GM10266 (cell line): ENCODE measurements at regions not wholly inside any gene's neighbourhood (a gene's known extent, or its start where the extent isn't known, plus 50 kb on each side); places are given as distances from the start of the nearest gene placed in this dataset.

Experiments
- DNase-seq: peaks from one replicate; pipeline ENCODE4 v3.0.0; 2012; ENCODE audit errors: extremely low spot score
- CTCF ChIP-seq: IDR thresholded peaks from 2 replicates; pipeline ENCODE4 v1.5.1; 2012; ENCODE audit warnings: mild to moderate bottlenecking, low read depth; ENCODE audit not compliant: control insufficient read depth, insufficient read depth; ENCODE audit errors: missing control alignments

- no peak for DNase-seq
- no peak for TF ChIP-seq CTCF
Observed at GRCh38 chr2:58875436-58875835, 634.3 kb upstream of the FANCL start.

- no peak for TF ChIP-seq CTCF
- no peak for DNase-seq
Observed at GRCh38 chr2:58871469-58872142, 630.5 kb upstream of the FANCL start.

- DNase-seq: peak; percentile 8
- TF ChIP-seq CTCF: no peak
Observed at GRCh38 chr2:58870704-58871103, 629.6 kb upstream of the FANCL start.

- no peak for DNase-seq
- TF ChIP-seq CTCF: no peak
Observed at GRCh38 chr2:58866946-58867345, 625.8 kb upstream of the FANCL start.

- DNase-seq: no peak
- TF ChIP-seq CTCF: no peak
Observed at GRCh38 chr2:58866527-58866926, 625.4 kb upstream of the FANCL start.

GRCh38 chr2:58866040-58866439 lies 624.9 kb upstream of the FANCL start:
- no peak for DNase-seq

More at GRCh38 chr2:58866040-58866439, 624.9 kb upstream of the FANCL start:
- no peak for TF ChIP-seq CTCF
